OCI-LY7 (cell line): ENCODE measurements at regions not wholly inside any gene's neighbourhood (a gene's known extent, or its start where the extent isn't known, plus 50 kb on each side); places are given as distances from the start of the nearest gene placed in this dataset.

Source experiments
- BruUV-seq: library from RNA; stranded (reverse); fragments of 400-500 nt; replicated peaks from 2 replicates; lab custom pipeline; 2021; lab: Mats Ljungman, UMichigan
- CTCF ChIA-PET: fragments of 300-600 bp; sonication (Branson Sonifier 250); formaldehyde crosslinking; loops from one replicate; lab custom pipeline; 2022; ENCODE audit warnings: antibody characterized with exemption; ENCODE audit not compliant: unreplicated experiment; lab: Charles Lee
- POLR2A ChIA-PET: fragments of 300-600 bp; sonication (Branson Sonifier 250); formaldehyde crosslinking; loops from one replicate; lab custom pipeline; 2022; ENCODE audit warnings: antibody characterized with exemption; lab: Charles Lee
- DNase-seq: peaks from one replicate; pipeline ENCODE4 v3.0.0-alpha.2; 2015; ENCODE audit warnings: low spot score
- H2AFZ ChIP-seq: fragments of 200-600 bp; sonication (generic), shearing (Covaris generic); 2 replicates; pipeline ENCODE4 v1.6.1; 2014; ENCODE audit warnings: mild to moderate bottlenecking, antibody characterized with exemption, low read length, moderate library complexity
- H3K27ac ChIP-seq: fragments of 200-600 bp; sonication (generic); 2 replicates; pipeline ENCODE4 v1.5.1; 2014; ENCODE audit warnings: mixed run types, low read depth, mild to moderate bottlenecking, moderate library complexity, low read length, inconsistent platforms; ENCODE audit not compliant: poor library complexity, severe bottlenecking
- H3K36me3 ChIP-seq: fragments of 200-600 bp; sonication (generic); 2 replicates; pipeline ENCODE4 v1.6.1; 2014; ENCODE audit warnings: mild to moderate bottlenecking, antibody characterized with exemption, low read length, moderate library complexity, mixed read lengths; ENCODE audit not compliant: insufficient read depth
- H3K4me1 ChIP-seq: fragments of 200-600 bp; sonication (generic); 2 replicates; pipeline ENCODE4 v1.5.1; 2014; ENCODE audit warnings: mild to moderate bottlenecking, low read length; ENCODE audit not compliant: insufficient read depth, poor library complexity, severe bottlenecking
- H3K4me2 ChIP-seq: fragments of 200-600 bp; sonication (generic); 2 replicates; pipeline ENCODE4 v1.6.1; 2014; ENCODE audit warnings: mild to moderate bottlenecking, low read length
- H3K4me3 ChIP-seq: fragments of 200-600 bp; sonication (generic); 2 replicates; pipeline ENCODE4 v1.5.1; 2014; ENCODE audit warnings: mild to moderate bottlenecking, low read depth, low read length; ENCODE audit not compliant: poor library complexity, severe bottlenecking
- H3K79me2 ChIP-seq: fragments of 200-600 bp; sonication (generic); 2 replicates; pipeline ENCODE4 v1.6.1; 2016; ENCODE audit warnings: low read depth, mild to moderate bottlenecking, low read length, moderate library complexity, mixed read lengths; ENCODE audit not compliant: insufficient read depth
- H3K9me2 ChIP-seq: fragments of 200-600 bp; sonication (generic); 2 replicates; pipeline ENCODE4 v1.6.1; 2016; ENCODE audit warnings: mild to moderate bottlenecking, low read length, mixed read lengths; ENCODE audit not compliant: insufficient read depth
- H3K9me3 ChIP-seq: fragments of 200-600 bp; sonication (generic); 2 replicates; pipeline ENCODE4 v1.6.1; 2014; ENCODE audit warnings: mild to moderate bottlenecking, mixed run types, low read length, mixed read lengths
- H4K20me1 ChIP-seq: fragments of 200-600 bp; sonication (generic); 2 replicates; pipeline ENCODE4 v1.6.1; 2014; ENCODE audit warnings: mild to moderate bottlenecking, antibody characterized with exemption, low read length, moderate library complexity, mixed read lengths; ENCODE audit not compliant: insufficient read depth
- CTCF ChIP-seq: fragments of 200-600 bp; sonication (generic); conservative IDR thresholded peaks from 2 replicates; pipeline ENCODE4 v1.5.1; 2014; ENCODE audit warnings: mild to moderate bottlenecking, antibody characterized with exemption, low read length, moderate library complexity, mixed read lengths
- EZH2phosphoT487 ChIP-seq: fragments of 200-600 bp; sonication (generic); IDR thresholded peaks from 2 replicates; pipeline ENCODE4 v1.6.1; 2018; ENCODE audit warnings: low read depth, borderline replicate concordance, mild to moderate bottlenecking, mixed run types, antibody characterized with exemption, low read length, moderate library complexity, mixed read lengths
- intact Hi-C: fragments of 100-400 bp; cut with micrococcal nuclease; formaldehyde crosslinking; loops from one replicate; pipeline ENCODE4 v1.10.0; 2022; ENCODE audit not compliant: unreplicated experiment

DNA sequence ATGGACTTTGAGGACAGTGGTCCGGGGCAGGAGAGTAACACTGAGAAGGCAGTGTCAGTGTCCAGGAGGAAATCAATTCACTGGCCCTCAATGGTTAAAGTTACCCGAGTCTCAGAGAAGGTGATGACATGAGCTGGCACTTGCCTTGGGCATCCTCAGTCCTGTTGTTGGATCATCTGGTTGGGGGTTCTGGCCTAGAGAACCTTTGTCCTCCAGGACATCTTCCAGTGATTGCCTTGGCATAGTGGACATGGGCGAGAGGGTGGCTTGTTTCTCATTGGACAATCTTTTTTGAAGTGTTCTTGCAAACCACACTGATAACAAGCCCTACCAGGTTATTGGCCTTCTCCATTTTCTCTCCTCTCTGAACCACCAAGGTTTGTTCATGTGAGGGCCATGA, 83.4 kb upstream of the TERB2 start:
- Histone ChIP-seq H4K20me1 (no peaks in the 10 kb centered on the region), H3K4me1 (no peaks in the 10 kb centered on the region), H3K4me3 (no peak overlapping the region), H3K79me2 (no peaks in the 10 kb centered on the region), H2AFZ (no peak overlapping the region), H3K4me2 (no peak overlapping the region), H3K9me3 (peaks cover 19% of the 10 kb centered on the region; the same call in 1 of the 2 replicates), H3K9me2 (no peaks in the 10 kb centered on the region), H3K27ac (no peak overlapping the region), H3K36me3 (no peaks in the 10 kb centered on the region)
- ChIA-PET CTCF (no interaction called here), POLR2A (no interaction called here)
- BruUV-seq = no TSS peak
- intact Hi-C loops = no loop called here
- TF ChIP-seq EZH2phosphoT487 (no peak), CTCF (no peak)
- no peak for DNase-seq

GRCh38 chr15:44879066-44879465, 77.4 kb upstream of the TERB2 start:
- CTCF ChIA-PET = no interaction called here
- no peak overlapping the region for H3K4me3 ChIP-seq

More at GRCh38 chr15:44879066-44879465, 77.4 kb upstream of the TERB2 start:
- POLR2A ChIA-PET = no interaction called here
- intact Hi-C loops = no loop called here
- Histone ChIP-seq H3K36me3 (no peaks in the 10 kb centered on the region), H4K20me1 (no peaks in the 10 kb centered on the region), H3K9me2 (no peaks in the 10 kb centered on the region), H3K9me3 (peaks cover 26% of the 10 kb centered on the region; the same call in 1 of the 2 replicates), H3K4me1 (no peaks in the 10 kb centered on the region), H3K4me2 (no peak overlapping the region), H2AFZ (no peak overlapping the region), H3K27ac (no peak overlapping the region), H3K79me2 (no peaks in the 10 kb centered on the region)
- TF ChIP-seq EZH2phosphoT487 = no peak
- TF ChIP-seq CTCF = no peak
- no TSS peak for BruUV-seq
- DNase-seq = no peak
